ENCODE measurements at regions not wholly inside any gene's neighbourhood (a gene's known extent, or its start where the extent isn't known, plus 50 kb on each side); places are given as distances from the start of the nearest gene placed in this dataset.

DNA sequence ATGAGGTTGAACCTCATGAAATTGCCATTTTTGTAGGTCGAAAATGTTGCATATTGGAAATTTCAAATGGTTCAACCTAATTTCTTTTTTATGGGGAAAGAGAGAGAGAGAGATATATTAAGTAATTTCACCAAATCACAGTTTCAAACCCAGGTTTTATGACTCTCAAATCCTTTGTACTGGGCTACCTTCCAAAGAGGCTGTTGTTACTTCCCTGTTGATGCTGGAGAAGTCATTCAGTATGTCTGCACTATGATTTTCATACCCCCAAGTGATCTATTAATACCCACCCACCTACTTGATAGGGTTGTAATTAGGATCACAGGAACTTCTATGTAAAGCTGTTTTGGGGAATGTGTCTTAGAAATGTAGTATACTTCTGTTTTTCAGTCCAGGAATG lies 109.9 kb downstream of the ZNF330 start:
- no peak for TF ChIP-seq POLR2A (IDR thresholded peaks at IDR 0.05)
- TF ChIP-seq, protein P1, sequence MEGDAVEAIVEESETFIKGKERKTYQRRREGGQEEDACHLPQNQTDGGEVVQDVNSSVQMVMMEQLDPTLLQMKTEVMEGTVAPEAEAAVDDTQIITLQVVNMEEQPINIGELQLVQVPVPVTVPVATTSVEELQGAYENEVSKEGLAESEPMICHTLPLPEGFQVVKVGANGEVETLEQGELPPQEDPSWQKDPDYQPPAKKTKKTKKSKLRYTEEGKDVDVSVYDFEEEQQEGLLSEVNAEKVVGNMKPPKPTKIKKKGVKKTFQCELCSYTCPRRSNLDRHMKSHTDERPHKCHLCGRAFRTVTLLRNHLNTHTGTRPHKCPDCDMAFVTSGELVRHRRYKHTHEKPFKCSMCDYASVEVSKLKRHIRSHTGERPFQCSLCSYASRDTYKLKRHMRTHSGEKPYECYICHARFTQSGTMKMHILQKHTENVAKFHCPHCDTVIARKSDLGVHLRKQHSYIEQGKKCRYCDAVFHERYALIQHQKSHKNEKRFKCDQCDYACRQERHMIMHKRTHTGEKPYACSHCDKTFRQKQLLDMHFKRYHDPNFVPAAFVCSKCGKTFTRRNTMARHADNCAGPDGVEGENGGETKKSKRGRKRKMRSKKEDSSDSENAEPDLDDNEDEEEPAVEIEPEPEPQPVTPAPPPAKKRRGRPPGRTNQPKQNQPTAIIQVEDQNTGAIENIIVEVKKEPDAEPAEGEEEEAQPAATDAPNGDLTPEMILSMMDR (IDR thresholded peaks at IDR 0.05): no peak

All from thyroid gland (tissue), 4 donors.